Bronchial epithelial cell (primary cell): ENCODE measurements at regions not wholly inside any gene's neighbourhood (a gene's known extent, or its start where the extent isn't known, plus 50 kb on each side); places are given as distances from the start of the nearest gene placed in this dataset.

Experiments
- DNase-seq: peaks from one replicate; pipeline ENCODE4 v3.0.0-alpha.2; 2010; ENCODE audit warnings: low read depth
- FAIRE-seq: peaks from 2 replicates; lab custom pipeline; 2011; peaks lifted over from hg19 to GRCh38; lab: Jason Lieb, UNC
- H3K27me3 ChIP-seq: 2 replicates; pipeline ENCODE4 v1.5.1; 2011; ENCODE audit warnings: low read length; ENCODE audit not compliant: control insufficient read depth, insufficient read depth
- H3K36me3 ChIP-seq: 2 replicates; pipeline ENCODE4 v1.5.1; 2011; ENCODE audit warnings: low read length; ENCODE audit not compliant: control insufficient read depth, insufficient read depth
- H3K4me3 ChIP-seq: 2 replicates; pipeline ENCODE4 v1.5.1; 2011; ENCODE audit warnings: mild to moderate bottlenecking, low read depth, low read length, control low read depth
- CTCF ChIP-seq: IDR thresholded peaks from 2 replicates; pipeline ENCODE4 v1.5.1; 2011; ENCODE audit warnings: mild to moderate bottlenecking, moderate library complexity, low read length, control low read depth, inconsistent platforms; ENCODE audit not compliant: insufficient read depth, severe bottlenecking

- Histone ChIP-seq H3K36me3 (no peaks in the 10 kb centered on the region), H3K27me3 (no peaks in the 10 kb centered on the region), H3K4me3 (no peak overlapping the region)
- FAIRE-seq (no peak), DNase-seq (no peak)
- TF ChIP-seq CTCF = no peak
Observed at GRCh38 chr1:65717815-65718454, 74.8 kb upstream of the PDE4B start.

GRCh38 chr1:65719391-65719790 lies 73.3 kb upstream of the PDE4B start:
- DNase-seq = no peak
- no peak for FAIRE-seq
- H3K27me3 ChIP-seq = no peaks in the 10 kb centered on the region
- no peaks in the 10 kb centered on the region for H3K36me3 ChIP-seq
- H3K4me3 ChIP-seq = no peak overlapping the region
- no peak for TF ChIP-seq CTCF

GRCh38 chr1:65722461-65722860 lies 70.2 kb upstream of the PDE4B start:
- Histone ChIP-seq H3K27me3 (no peaks in the 10 kb centered on the region), H3K36me3 (no peaks in the 10 kb centered on the region), H3K4me3 (no peak overlapping the region)
- no peak for DNase-seq
- TF ChIP-seq CTCF = no peak
- no peak for FAIRE-seq

- no peak for FAIRE-seq
- no peak for TF ChIP-seq CTCF
Observed at GRCh38 chr1:65724151-65724550, 68.5 kb upstream of the PDE4B start.

GRCh38 chr1:65725064-65725463 lies 67.6 kb upstream of the PDE4B start:
- Histone ChIP-seq H3K4me3 (no peak overlapping the region), H3K27me3 (no peaks in the 10 kb centered on the region), H3K36me3 (no peaks in the 10 kb centered on the region)
- DNase-seq (no peak), FAIRE-seq (no peak)
- TF ChIP-seq CTCF = no peak

More at GRCh38 chr1:65724151-65724550, 68.5 kb upstream of the PDE4B start:
- Histone ChIP-seq H3K36me3 (no peaks in the 10 kb centered on the region), H3K4me3 (no peak overlapping the region), H3K27me3 (no peaks in the 10 kb centered on the region)
- DNase-seq = no peak

- Histone ChIP-seq H3K4me3 (no peak overlapping the region), H3K36me3 (no peaks in the 10 kb centered on the region), H3K27me3 (no peaks in the 10 kb centered on the region)
- FAIRE-seq (no peak), DNase-seq (no peak)
- no peak for TF ChIP-seq CTCF
Observed at GRCh38 chr1:65728504-65728903, 64.2 kb upstream of the PDE4B start.
